GM12878 (cell line): ENCODE measurements at regions not wholly inside any gene's neighbourhood (a gene's known extent, or its start where the extent isn't known, plus 50 kb on each side); places are given as distances from the start of the nearest gene placed in this dataset.

ENCODE experiments used
- ATAC-seq: fragments of 200-7000 bp; cut with Tn5 transposase; 3 replicates; pipeline ENCODE4 v1.9.1; 2020; ENCODE audit warnings: mild to moderate bottlenecking, moderate library complexity
- BruUV-seq: library from RNA; stranded (reverse); fragments of 400-500 nt; replicated peaks from 2 replicates; lab custom pipeline; 2021; lab: Mats Ljungman, UMichigan
- CTCF ChIA-PET: fragments of 300-600 bp; sonication (Branson Sonifier 250); formaldehyde crosslinking; extraction: SDS; loops from one replicate; lab custom pipeline; 2021; ENCODE audit warnings: inconsistent platforms; lab: Yijun Ruan, JAX
- POLR2A ChIA-PET: fragments of 350-600 bp; formaldehyde crosslinking; extraction: SDS; loops from one replicate; lab custom pipeline; 2021; ENCODE audit warnings: inconsistent platforms; lab: Charles Lee
- RAD21 ChIA-PET: fragments of 300-600 bp; sonication (Branson Sonifier 250); formaldehyde crosslinking; loops from one replicate; lab custom pipeline; 2023; ENCODE audit warnings: antibody characterized with exemption; ENCODE audit not compliant: unreplicated experiment; lab: Charles Lee
- SMC1A ChIA-PET: fragments of 300-600 bp; sonication (Branson Sonifier 250); formaldehyde crosslinking; loops from one replicate; lab custom pipeline; 2023; ENCODE audit not compliant: unreplicated experiment, uncharacterized antibody; lab: Charles Lee
- DNase-seq: peaks from one replicate; pipeline ENCODE4 v3.0.0-alpha.2; 2011; ENCODE audit warnings: low read depth, low spot score
- FAIRE-seq: peaks from 3 replicates; lab custom pipeline; 2011; peaks lifted over from hg19 to GRCh38; lab: Jason Lieb, UNC
- H2AFZ ChIP-seq: 2 replicates; pipeline ENCODE4 v1.6.0; 2011; ENCODE audit warnings: low read depth, low read length, control low read depth; ENCODE audit not compliant: control insufficient read depth
- H3K27ac ChIP-seq: 2 replicates; pipeline ENCODE4 v1.5.1; 2011; ENCODE audit warnings: control low read depth; ENCODE audit not compliant: control insufficient read depth, insufficient read depth
- H3K27me3 ChIP-seq, 2 experiments: replicated peaks in 1 of 2; 2 replicates each; pipeline versions ENCODE4 v1.6.0 to v1.6.1; 2011; ENCODE audit warnings: low read length in 1 of 2; ENCODE audit not compliant: control insufficient read depth in 2 of 2, insufficient read depth in 2 of 2
- H3K36me3 ChIP-seq, 2 experiments: 2 replicates each; pipeline ENCODE4 v1.5.1; 2011; ENCODE audit warnings: low read length in 1 of 2; ENCODE audit not compliant: control insufficient read depth in 2 of 2, insufficient read depth in 2 of 2
- H3K4me1 ChIP-seq: 2 replicates; pipeline ENCODE4 v1.6.1; 2011; ENCODE audit warnings: mild to moderate bottlenecking, low read length, moderate library complexity, mixed read lengths; ENCODE audit not compliant: control insufficient read depth, insufficient read depth
- H3K4me2 ChIP-seq: 2 replicates; pipeline ENCODE4 v1.6.0; 2011; ENCODE audit warnings: control low read depth; ENCODE audit not compliant: control insufficient read depth, insufficient read depth
- H3K4me3 ChIP-seq: fragments of 200-600 bp; sonication (generic); 2 replicates; pipeline ENCODE4 v1.5.1; 2016
- H3K79me2 ChIP-seq: 2 replicates; pipeline ENCODE4 v1.6.0; 2011; ENCODE audit warnings: low read length; ENCODE audit not compliant: control insufficient read depth, insufficient read depth
- H3K9ac ChIP-seq: 2 replicates; pipeline ENCODE4 v1.8.0; 2011; ENCODE audit warnings: low read length, control low read depth, mixed read lengths; ENCODE audit not compliant: control insufficient read depth, insufficient read depth
- H3K9me3 ChIP-seq: replicated peaks from 3 replicates; pipeline ENCODE4 v1.5.1; 2011; ENCODE audit warnings: mild to moderate bottlenecking, low read length; ENCODE audit not compliant: control insufficient read depth, insufficient read depth
- H4K20me1 ChIP-seq: 2 replicates; pipeline ENCODE4 v1.6.0; 2011; ENCODE audit not compliant: control insufficient read depth, insufficient read depth
- CHD2 ChIP-seq: IDR thresholded peaks from 2 replicates; pipeline ENCODE4 v1.6.1; 2011; ENCODE audit warnings: low read depth, low read length, improper control_type of control experiment, borderline replicate concordance
- ESRRA ChIP-seq: IDR thresholded peaks from 2 replicates; pipeline ENCODE4 v1.6.1; 2012; ENCODE audit warnings: mild to moderate bottlenecking, low read length, improper control_type of control experiment
- FOS ChIP-seq: IDR thresholded peaks from 3 replicates; pipeline ENCODE4 v1.6.1; 2011; ENCODE audit warnings: borderline replicate concordance; ENCODE audit not compliant: insufficient read length; ENCODE audit errors: extremely low read depth
- GABPA ChIP-seq: IDR thresholded peaks from 2 replicates; pipeline ENCODE4 v1.6.1; 2014; ENCODE audit warnings: antibody characterized with exemption, low read depth, mild to moderate bottlenecking, inconsistent platforms
- HDGF ChIP-seq: fragments of 450-650 bp; IDR thresholded peaks from 2 replicates; pipeline ENCODE4 v1.6.1; 2016; ENCODE audit warnings: antibody characterized with exemption
- KAT2A ChIP-seq: conservative IDR thresholded peaks from 2 replicates; pipeline ENCODE4 v1.6.1; 2011; ENCODE audit warnings: low read depth, low read length; ENCODE audit not compliant: control insufficient read depth
- LARP7 ChIP-seq: fragments of 450-650 bp; IDR thresholded peaks from 2 replicates; pipeline ENCODE4 v1.6.1; 2017; ENCODE audit warnings: mild to moderate bottlenecking
- MYB ChIP-seq: fragments of 150-350 bp; IDR thresholded peaks from 2 replicates; pipeline ENCODE4 v1.6.1; 2014; ENCODE audit warnings: mild to moderate bottlenecking, low read depth, low read length, borderline replicate concordance
- NFIC ChIP-seq: IDR thresholded peaks from 2 replicates; pipeline ENCODE4 v1.6.1; 2012; ENCODE audit warnings: low read depth, mild to moderate bottlenecking, inconsistent platforms, low read length, moderate library complexity
- POU2F2 ChIP-seq: IDR thresholded peaks from 3 replicates; pipeline ENCODE4 v1.6.1; 2011; ENCODE audit warnings: low read depth, mild to moderate bottlenecking, low read length, borderline replicate concordance
- RB1 ChIP-seq: fragments of 450-650 bp; formaldehyde crosslinking; IDR thresholded peaks from 2 replicates; pipeline ENCODE4 v1.6.1; 2017; ENCODE audit warnings: mild to moderate bottlenecking, borderline replicate concordance
- RBBP5 ChIP-seq: fragments of 200-600 bp; sonication (generic); conservative IDR thresholded peaks from 2 replicates; pipeline ENCODE4 v1.6.1; 2016
- SMAD5 ChIP-seq: IDR thresholded peaks from 2 replicates; pipeline ENCODE4 v1.6.1; 2016; ENCODE audit warnings: antibody characterized with exemption, low read depth
- WRNIP1 ChIP-seq: IDR thresholded peaks from 2 replicates; pipeline ENCODE4 v1.6.1; 2011; ENCODE audit warnings: low read depth, low read length, improper control_type of control experiment, borderline replicate concordance
- ZZZ3 ChIP-seq: IDR thresholded peaks from 2 replicates; pipeline ENCODE4 v1.6.1; 2011; ENCODE audit warnings: low read depth; ENCODE audit not compliant: control insufficient read depth, insufficient read length
- WGBS: methylation state at CpG from one replicate; pipeline ENCODE4 v1.1.6; 2016; ENCODE audit warnings: low lambda C conversion rate; ENCODE audit not compliant: insufficient replicate concordance, insufficient coverage; ENCODE audit errors: missing lambda C conversion rate; 5-methylcytosine and 5-hydroxymethylcytosine counted together
- in situ Hi-C: fragments of 300-500 bp; cut with MboI; formaldehyde crosslinking; loops from 9 replicates; pipeline ENCODE4 v1.14.3; 2018; ENCODE audit warnings: mixed read lengths
- intact Hi-C: fragments of 100-400 bp; cut with micrococcal nuclease; formaldehyde crosslinking; loops from one replicate; pipeline ENCODE4 v1.14.2; 2022; ENCODE audit not compliant: unreplicated experiment
- TF ChIP-seq, protein P1 (sequence below): fragments of 450-650 bp; formaldehyde crosslinking; IDR thresholded peaks from 2 replicates; pipeline ENCODE4 v1.4.0; 2020; ENCODE audit warnings: mild to moderate bottlenecking, moderate library complexity
- TF ChIP-seq, protein P2 (sequence below): fragments of 450-650 bp; IDR thresholded peaks from 2 replicates; pipeline ENCODE4 v1.6.1; 2018; ENCODE audit warnings: mild to moderate bottlenecking, low read depth, moderate library complexity; ENCODE audit not compliant: partially characterized antibody

DNA sequence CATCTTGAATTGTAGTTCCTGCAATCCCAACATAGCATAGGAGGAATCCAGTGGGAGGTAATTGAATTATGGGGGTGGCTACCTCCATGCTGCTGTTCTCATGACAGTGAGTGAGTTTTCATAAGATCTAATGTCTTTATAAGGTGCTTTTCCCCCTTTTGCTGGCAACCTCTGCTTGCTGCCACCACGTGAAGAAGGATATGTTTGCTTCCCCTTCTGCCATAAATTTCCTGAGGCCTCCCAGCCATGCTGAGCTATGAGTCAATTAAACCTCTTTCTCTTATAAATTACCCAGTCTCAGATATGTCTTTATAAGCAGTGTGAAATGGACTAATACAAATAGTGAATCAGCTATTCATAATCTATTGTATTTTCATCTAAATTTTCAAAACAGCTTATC lies 537.3 kb downstream of the EPHA3 start (continued):
- TF ChIP-seq GABPA (no peak), SMAD5 (no peak)

GRCh38 chr3:89649431-89649830 lies 542.0 kb downstream of the EPHA3 start:
- in situ Hi-C loops: no loop called here
- SMC1A ChIA-PET: interaction anchor here (0.6 to 1.6 kb wide), 5 partner anchors 9 to 1185 kb away, joined by 3 to 4 read pairs (median 4); no protein-coding TSS in a partner anchor

More at GRCh38 chr3:89649431-89649830, 542.0 kb downstream of the EPHA3 start:
- no peaks in the 10 kb centered on the region for H3K4me1 ChIP-seq
- DNase-seq: no peak
- no peak overlapping the region for H3K4me2 ChIP-seq
- BruUV-seq: no TSS peak
- CTCF ChIA-PET: interaction anchor here (1.1 kb wide), 1 partner anchor 442 kb away, joined by 3 read pairs; no protein-coding TSS in a partner anchor
- H3K4me3 ChIP-seq: no peak overlapping the region
- intact Hi-C loops: no loop called here
- H3K79me2 ChIP-seq: no peaks in the 10 kb centered on the region
- TF ChIP-seq, protein P1, sequence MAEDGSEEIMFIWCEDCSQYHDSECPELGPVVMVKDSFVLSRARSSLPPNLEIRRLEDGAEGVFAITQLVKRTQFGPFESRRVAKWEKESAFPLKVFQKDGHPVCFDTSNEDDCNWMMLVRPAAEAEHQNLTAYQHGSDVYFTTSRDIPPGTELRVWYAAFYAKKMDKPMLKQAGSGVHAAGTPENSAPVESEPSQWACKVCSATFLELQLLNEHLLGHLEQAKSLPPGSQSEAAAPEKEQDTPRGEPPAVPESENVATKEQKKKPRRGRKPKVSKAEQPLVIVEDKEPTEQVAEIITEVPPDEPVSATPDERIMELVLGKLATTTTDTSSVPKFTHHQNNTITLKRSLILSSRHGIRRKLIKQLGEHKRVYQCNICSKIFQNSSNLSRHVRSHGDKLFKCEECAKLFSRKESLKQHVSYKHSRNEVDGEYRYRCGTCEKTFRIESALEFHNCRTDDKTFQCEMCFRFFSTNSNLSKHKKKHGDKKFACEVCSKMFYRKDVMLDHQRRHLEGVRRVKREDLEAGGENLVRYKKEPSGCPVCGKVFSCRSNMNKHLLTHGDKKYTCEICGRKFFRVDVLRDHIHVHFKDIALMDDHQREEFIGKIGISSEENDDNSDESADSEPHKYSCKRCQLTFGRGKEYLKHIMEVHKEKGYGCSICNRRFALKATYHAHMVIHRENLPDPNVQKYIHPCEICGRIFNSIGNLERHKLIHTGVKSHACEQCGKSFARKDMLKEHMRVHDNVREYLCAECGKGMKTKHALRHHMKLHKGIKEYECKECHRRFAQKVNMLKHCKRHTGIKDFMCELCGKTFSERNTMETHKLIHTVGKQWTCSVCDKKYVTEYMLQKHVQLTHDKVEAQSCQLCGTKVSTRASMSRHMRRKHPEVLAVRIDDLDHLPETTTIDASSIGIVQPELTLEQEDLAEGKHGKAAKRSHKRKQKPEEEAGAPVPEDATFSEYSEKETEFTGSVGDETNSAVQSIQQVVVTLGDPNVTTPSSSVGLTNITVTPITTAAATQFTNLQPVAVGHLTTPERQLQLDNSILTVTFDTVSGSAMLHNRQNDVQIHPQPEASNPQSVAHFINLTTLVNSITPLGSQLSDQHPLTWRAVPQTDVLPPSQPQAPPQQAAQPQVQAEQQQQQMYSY (CRISPR knock-in tag): no peak
- TF ChIP-seq WRNIP1 (no peak), HDGF (no peak), NFIC (no peak), KAT2A (no peak), RB1 (no peak), MYB (no peak), RBBP5 (no peak), ESRRA (no peak), ZZZ3 (no peak), CHD2 (no peak), POU2F2 (no peak), LARP7 (no peak), FOS (no peak)
- TF ChIP-seq, protein P2, sequence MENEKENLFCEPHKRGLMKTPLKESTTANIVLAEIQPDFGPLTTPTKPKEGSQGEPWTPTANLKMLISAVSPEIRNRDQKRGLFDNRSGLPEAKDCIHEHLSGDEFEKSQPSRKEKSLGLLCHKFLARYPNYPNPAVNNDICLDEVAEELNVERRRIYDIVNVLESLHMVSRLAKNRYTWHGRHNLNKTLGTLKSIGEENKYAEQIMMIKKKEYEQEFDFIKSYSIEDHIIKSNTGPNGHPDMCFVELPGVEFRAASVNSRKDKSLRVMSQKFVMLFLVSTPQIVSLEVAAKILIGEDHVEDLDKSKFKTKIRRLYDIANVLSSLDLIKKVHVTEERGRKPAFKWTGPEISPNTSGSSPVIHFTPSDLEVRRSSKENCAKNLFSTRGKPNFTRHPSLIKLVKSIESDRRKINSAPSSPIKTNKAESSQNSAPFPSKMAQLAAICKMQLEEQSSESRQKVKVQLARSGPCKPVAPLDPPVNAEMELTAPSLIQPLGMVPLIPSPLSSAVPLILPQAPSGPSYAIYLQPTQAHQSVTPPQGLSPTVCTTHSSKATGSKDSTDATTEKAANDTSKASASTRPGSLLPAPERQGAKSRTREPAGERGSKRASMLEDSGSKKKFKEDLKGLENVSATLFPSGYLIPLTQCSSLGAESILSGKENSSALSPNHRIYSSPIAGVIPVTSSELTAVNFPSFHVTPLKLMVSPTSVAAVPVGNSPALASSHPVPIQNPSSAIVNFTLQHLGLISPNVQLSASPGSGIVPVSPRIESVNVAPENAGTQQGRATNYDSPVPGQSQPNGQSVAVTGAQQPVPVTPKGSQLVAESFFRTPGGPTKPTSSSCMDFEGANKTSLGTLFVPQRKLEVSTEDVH: no peak
- TF ChIP-seq, all 136 proteins: peak for 0
- Histone ChIP-seq H2AFZ (no peak overlapping the region), H4K20me1 (no peaks in the 10 kb centered on the region), H3K9ac (no peak overlapping the region), H3K9me3 (no peaks in the 10 kb centered on the region), H3K27me3 (no peaks in the 10 kb centered on the region), H3K27ac (no peak overlapping the region), H3K36me3 (no peaks in the 10 kb centered on the region)
- ChIA-PET RAD21 (no interaction called here), POLR2A (no interaction called here)
- 8% methylated on average over 5 of the region's 5 CpGs for WGBS
- no peak for ATAC-seq
- FAIRE-seq: no peak
